OCI-LY1 (cell line): ENCODE measurements at regions not wholly inside any gene's neighbourhood (a gene's known extent, or its start where the extent isn't known, plus 50 kb on each side); places are given as distances from the start of the nearest gene placed in this dataset.

ENCODE experiments used
- H2AFZ ChIP-seq: fragments of 200-600 bp; sonication (generic), shearing (Covaris generic); 2 replicates; pipeline ENCODE4 v1.6.0; 2014; ENCODE audit warnings: antibody characterized with exemption, mild to moderate bottlenecking, low read length
- H3F3A ChIP-seq: fragments of 200-600 bp; sonication (generic), shearing (Covaris generic); 2 replicates; pipeline ENCODE4 v1.6.0; 2014; ENCODE audit warnings: mild to moderate bottlenecking, antibody characterized with exemption, low read length, moderate library complexity; ENCODE audit not compliant: insufficient read depth
- H3K27ac ChIP-seq: fragments of 200-600 bp; sonication (generic); 2 replicates; pipeline ENCODE4 v1.5.1; 2014; ENCODE audit warnings: low read length, mixed run types, mild to moderate bottlenecking, low read depth; ENCODE audit not compliant: poor library complexity, severe bottlenecking
- H3K27me3 ChIP-seq: fragments of 200-600 bp; sonication (generic); 2 replicates; pipeline ENCODE4 v1.6.0; 2014; ENCODE audit warnings: antibody characterized with exemption, mild to moderate bottlenecking, low read length, moderate library complexity; ENCODE audit not compliant: insufficient read depth
- H3K36me3 ChIP-seq: fragments of 200-600 bp; sonication (generic); 2 replicates; pipeline ENCODE4 v1.6.1; 2014; ENCODE audit warnings: mild to moderate bottlenecking, antibody characterized with exemption, low read length, moderate library complexity, mixed read lengths; ENCODE audit not compliant: insufficient read depth
- H3K4me1 ChIP-seq: fragments of 200-600 bp; sonication (generic); 2 replicates; pipeline ENCODE4 v1.5.1; 2014; ENCODE audit warnings: mild to moderate bottlenecking, low read length, moderate library complexity; ENCODE audit not compliant: insufficient read depth, severe bottlenecking
- H3K4me2 ChIP-seq: fragments of 200-600 bp; sonication (generic), shearing (Covaris generic); 2 replicates; pipeline ENCODE4 v1.6.1; 2014; ENCODE audit warnings: low read length
- H3K4me3 ChIP-seq: fragments of 200-600 bp; sonication (generic); 2 replicates; pipeline ENCODE4 v1.5.1; 2014; ENCODE audit warnings: low read length, low read depth, mild to moderate bottlenecking, mixed read lengths; ENCODE audit not compliant: poor library complexity, severe bottlenecking
- H3K79me2 ChIP-seq: fragments of 200-600 bp; shearing (Covaris generic); 2 replicates; pipeline ENCODE4 v1.6.1; 2016; ENCODE audit warnings: mixed run types, low read length, mixed read lengths; ENCODE audit not compliant: insufficient read depth
- H3K9ac ChIP-seq: fragments of 200-600 bp; sonication (generic), shearing (Covaris generic); 2 replicates; pipeline ENCODE4 v1.6.1; 2014; ENCODE audit warnings: mild to moderate bottlenecking, low read length, mixed read lengths
- H3K9me2 ChIP-seq: fragments of 200-600 bp; sonication (generic), shearing (Covaris generic); 2 replicates; pipeline ENCODE4 v1.6.1; 2014; ENCODE audit warnings: low read depth, mild to moderate bottlenecking, low read length, mixed read lengths
- H3K9me3 ChIP-seq: fragments of 200-600 bp; shearing (Covaris generic); 2 replicates; pipeline ENCODE4 v1.6.1; 2014; ENCODE audit warnings: low read length, mixed read lengths
- H4K20me1 ChIP-seq: fragments of 200-600 bp; sonication (generic), shearing (Covaris generic); 2 replicates; pipeline ENCODE4 v1.6.0; 2016; ENCODE audit warnings: mild to moderate bottlenecking, low read length; ENCODE audit not compliant: insufficient read depth
- EZH2 ChIP-seq: fragments of 200-600 bp; sonication (generic), shearing (Covaris generic); IDR thresholded peaks from 2 replicates; pipeline ENCODE4 v1.8.0; 2017; ENCODE audit warnings: borderline replicate concordance, mixed run types, mild to moderate bottlenecking, antibody characterized with exemption, low read length, moderate library complexity, mixed read lengths
- TF ChIP-seq, protein P1 (sequence below): fragments of 200-600 bp; sonication (generic), shearing (Covaris generic); IDR thresholded peaks from 2 replicates; pipeline ENCODE4 v1.5.1; 2017; ENCODE audit warnings: mild to moderate bottlenecking, antibody characterized with exemption, low read length, moderate library complexity, mixed read lengths

DNA sequence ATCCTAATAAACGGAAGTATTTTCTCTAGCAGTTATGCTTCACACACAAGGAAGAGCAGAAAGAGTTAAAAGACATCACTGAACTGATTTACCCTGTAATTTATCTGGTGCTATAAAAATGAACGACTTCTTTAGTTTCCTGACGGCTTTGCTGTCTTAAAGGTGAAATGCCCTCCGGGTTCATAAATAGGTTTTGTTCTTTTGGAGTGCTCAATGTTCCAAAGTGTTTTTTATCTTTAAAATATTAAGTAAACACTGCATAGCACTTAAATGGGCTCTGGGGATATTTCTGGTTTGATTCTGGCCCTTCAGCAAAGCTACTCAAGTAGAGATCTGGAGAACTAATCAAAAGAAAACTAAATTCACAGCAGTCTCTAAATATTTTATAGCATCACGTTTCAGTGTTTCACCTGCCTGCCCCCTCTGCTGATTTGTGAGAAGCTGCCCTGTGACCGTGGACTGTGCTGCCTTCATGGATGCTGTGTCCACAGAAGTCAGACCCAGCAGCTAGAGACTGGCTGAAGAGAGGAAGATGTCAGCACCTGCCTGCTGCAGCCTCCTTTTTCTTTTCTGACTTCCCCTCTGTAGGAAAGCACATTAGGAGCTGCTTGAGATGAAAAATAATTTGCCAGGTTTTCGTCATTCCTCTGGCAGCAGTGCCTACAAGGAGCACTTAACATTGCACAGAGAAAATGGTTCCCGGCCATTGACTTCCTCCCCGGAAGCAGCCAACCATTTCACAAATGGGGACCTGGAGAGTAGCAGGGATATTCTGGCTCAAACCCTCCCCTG is 205.1 kb upstream of the FSCB start:
- no peak overlapping the region for H2AFZ ChIP-seq

DNA sequence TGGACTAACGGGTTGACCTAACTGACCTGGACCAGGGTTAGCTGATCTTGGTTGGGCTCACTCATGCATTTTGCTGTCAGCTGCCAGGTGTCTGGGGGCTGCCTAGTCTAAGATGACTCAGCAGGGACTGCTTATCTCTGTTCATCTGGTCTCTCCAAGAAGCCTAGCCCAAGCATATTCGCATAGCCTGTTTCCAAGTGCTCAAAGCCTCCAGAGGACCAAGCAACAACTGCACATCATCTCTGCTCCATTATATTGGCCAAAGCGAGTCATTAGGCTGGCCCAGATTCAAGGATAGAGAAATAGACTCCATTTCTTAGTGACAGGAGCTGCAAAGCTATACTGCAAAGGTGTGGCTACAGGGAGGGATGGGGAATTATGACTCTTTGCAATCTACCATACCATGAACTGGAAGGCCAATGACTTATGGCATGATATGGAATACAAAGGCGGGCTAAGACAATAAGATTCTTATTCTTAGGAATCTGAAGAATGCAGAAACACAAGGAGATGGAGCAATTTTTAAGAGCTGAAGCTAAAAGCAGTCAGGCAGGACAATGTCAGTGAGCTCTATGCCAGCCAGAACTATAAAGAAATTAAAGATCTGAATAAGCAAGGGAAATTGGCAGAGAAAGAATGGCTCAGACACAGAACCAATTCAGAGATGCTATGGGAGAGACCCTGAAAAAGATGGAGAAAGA is 194.6 kb upstream of the FSCB start:
- Histone ChIP-seq H3K36me3 (no peaks in the 10 kb centered on the region), H4K20me1 (no peaks in the 10 kb centered on the region), H3K4me1 (no peaks in the 10 kb centered on the region), H3K27ac (no peak overlapping the region), H3F3A (no peaks in the 10 kb centered on the region), H3K79me2 (no peaks in the 10 kb centered on the region), H3K9me2 (no peaks in the 10 kb centered on the region), H3K4me3 (no peak overlapping the region), H3K9me3 (no peaks in the 10 kb centered on the region), H3K4me2 (no peak overlapping the region), H3K27me3 (no peaks in the 10 kb centered on the region), H2AFZ (no peak overlapping the region), H3K9ac (no peak overlapping the region)
- TF ChIP-seq, protein P1, sequence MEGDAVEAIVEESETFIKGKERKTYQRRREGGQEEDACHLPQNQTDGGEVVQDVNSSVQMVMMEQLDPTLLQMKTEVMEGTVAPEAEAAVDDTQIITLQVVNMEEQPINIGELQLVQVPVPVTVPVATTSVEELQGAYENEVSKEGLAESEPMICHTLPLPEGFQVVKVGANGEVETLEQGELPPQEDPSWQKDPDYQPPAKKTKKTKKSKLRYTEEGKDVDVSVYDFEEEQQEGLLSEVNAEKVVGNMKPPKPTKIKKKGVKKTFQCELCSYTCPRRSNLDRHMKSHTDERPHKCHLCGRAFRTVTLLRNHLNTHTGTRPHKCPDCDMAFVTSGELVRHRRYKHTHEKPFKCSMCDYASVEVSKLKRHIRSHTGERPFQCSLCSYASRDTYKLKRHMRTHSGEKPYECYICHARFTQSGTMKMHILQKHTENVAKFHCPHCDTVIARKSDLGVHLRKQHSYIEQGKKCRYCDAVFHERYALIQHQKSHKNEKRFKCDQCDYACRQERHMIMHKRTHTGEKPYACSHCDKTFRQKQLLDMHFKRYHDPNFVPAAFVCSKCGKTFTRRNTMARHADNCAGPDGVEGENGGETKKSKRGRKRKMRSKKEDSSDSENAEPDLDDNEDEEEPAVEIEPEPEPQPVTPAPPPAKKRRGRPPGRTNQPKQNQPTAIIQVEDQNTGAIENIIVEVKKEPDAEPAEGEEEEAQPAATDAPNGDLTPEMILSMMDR = no peak
- TF ChIP-seq EZH2 = no peak

More for the DNA sequence above, 205.1 kb upstream of the FSCB start:
- Histone ChIP-seq H3K9me2 (no peaks in the 10 kb centered on the region), H3K36me3 (no peaks in the 10 kb centered on the region), H3K79me2 (no peaks in the 10 kb centered on the region), H3K4me2 (no peak overlapping the region), H3K27me3 (no peaks in the 10 kb centered on the region), H4K20me1 (no peaks in the 10 kb centered on the region), H3K4me3 (no peak overlapping the region), H3K9ac (no peak overlapping the region), H3K9me3 (no peaks in the 10 kb centered on the region), H3K27ac (no peak overlapping the region), H3K4me1 (no peaks in the 10 kb centered on the region), H3F3A (no peaks in the 10 kb centered on the region)
- TF ChIP-seq, protein P1 = no peak
- no peak for TF ChIP-seq EZH2

DNA sequence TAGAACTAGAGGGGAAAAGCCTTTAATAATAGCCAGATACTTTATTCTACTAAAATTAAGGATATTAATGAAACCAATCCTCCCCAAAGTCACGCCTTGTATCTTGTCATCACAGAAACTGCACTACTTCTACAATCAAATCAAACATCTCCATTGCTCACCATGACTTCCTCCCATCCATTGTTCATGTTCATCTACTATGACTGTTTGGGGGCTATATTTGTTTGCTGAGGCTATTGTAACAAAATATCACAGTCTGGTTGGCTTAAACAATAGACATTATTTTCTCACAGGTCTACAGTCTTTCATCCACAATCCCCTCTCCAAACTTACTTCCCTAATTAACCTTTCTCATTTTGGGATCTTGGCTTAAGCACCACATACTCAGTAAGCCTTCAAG is 193.6 kb upstream of the FSCB start:
- TF ChIP-seq, protein P1 = no peak
- TF ChIP-seq EZH2 = no peak
- Histone ChIP-seq H3K4me2 (no peak overlapping the region), H3F3A (no peaks in the 10 kb centered on the region), H3K79me2 (no peaks in the 10 kb centered on the region), H4K20me1 (no peaks in the 10 kb centered on the region), H3K27ac (no peak overlapping the region), H3K4me3 (no peak overlapping the region), H3K9ac (no peak overlapping the region), H3K4me1 (no peaks in the 10 kb centered on the region), H3K9me3 (no peaks in the 10 kb centered on the region), H3K36me3 (no peaks in the 10 kb centered on the region), H3K9me2 (no peaks in the 10 kb centered on the region), H2AFZ (no peak overlapping the region), H3K27me3 (no peaks in the 10 kb centered on the region)
